HG02870 (cell line): ENCODE measurements at regions not wholly inside any gene's neighbourhood (a gene's known extent, or its start where the extent isn't known, plus 50 kb on each side); places are given as distances from the start of the nearest gene placed in this dataset.
"Not testable (repeated sequence)": the region's sequence is repeated elsewhere in the genome, so short reads cannot be mapped to it uniquely, and the experiment has no call there.

Experiments used
- ATAC-seq: cut with Tn5 transposase; IDR thresholded peaks from one replicate; pipeline ENCODE4 v1.9.1; 2021; ENCODE audit warnings: mild to moderate bottlenecking, moderate library complexity; ENCODE audit not compliant: unreplicated experiment

- no peak for ATAC-seq
These were observed 504.1 kb downstream of the RPL10L start for GRCh38 chr14:46147452-46147851.

GRCh38 chr14:46147024-46147423 is 504.6 kb downstream of the RPL10L start:
- ATAC-seq = no peak

GRCh38 chr14:46140445-46140844 is 511.1 kb downstream of the RPL10L start:
- ATAC-seq = no peak

GRCh38 chr14:46139649-46140048 is 511.9 kb downstream of the RPL10L start:
- no peak for ATAC-seq

GRCh38 chr14:46137786-46138185 is 513.8 kb downstream of the RPL10L start:
- no peak for ATAC-seq

GRCh38 chr14:46136456-46136855 is 515.1 kb downstream of the RPL10L start:
- no peak for ATAC-seq

- ATAC-seq = no peak
These were observed 543.4 kb downstream of the RPL10L start for GRCh38 chr14:46108228-46108627.

- ATAC-seq = not testable (repeated sequence)
These were observed 550.7 kb downstream of the RPL10L start for GRCh38 chr14:46100901-46101300.

- ATAC-seq = no peak
These were observed 559.8 kb downstream of the RPL10L start for GRCh38 chr14:46091819-46092218.

GRCh38 chr14:46087604-46088003 is 564.0 kb downstream of the RPL10L start:
- ATAC-seq = no peak

- ATAC-seq = no peak
These were observed 577.5 kb downstream of the RPL10L start for GRCh38 chr14:46074061-46074460.

- ATAC-seq = no peak
These were observed 587.7 kb downstream of the RPL10L start for GRCh38 chr14:46063872-46064271.

GRCh38 chr14:46058964-46059563 is 592.5 kb downstream of the RPL10L start:
- no peak for ATAC-seq

GRCh38 chr14:46057799-46058198 is 593.8 kb downstream of the RPL10L start:
- ATAC-seq = no peak

GRCh38 chr14:46054526-46054925 is 597.1 kb downstream of the RPL10L start:
- no peak for ATAC-seq

GRCh38 chr14:46053221-46053620 is 598.4 kb downstream of the RPL10L start:
- ATAC-seq = no peak

- ATAC-seq = no peak
These were observed 599.8 kb downstream of the RPL10L start for GRCh38 chr14:46051796-46052195.

- no peak for ATAC-seq
These were observed 603.5 kb downstream of the RPL10L start for GRCh38 chr14:46048127-46048526.

GRCh38 chr14:46036099-46036498 is 615.5 kb downstream of the RPL10L start:
- ATAC-seq = no peak

GRCh38 chr14:46034305-46034704 is 617.3 kb downstream of the RPL10L start:
- ATAC-seq = no peak

- ATAC-seq = no peak
These were observed 632.6 kb downstream of the RPL10L start for GRCh38 chr14:46018846-46019420.

GRCh38 chr14:46008348-46008747 is 643.2 kb downstream of the RPL10L start:
- ATAC-seq = no peak

GRCh38 chr14:45998554-45998953 is 653.0 kb downstream of the RPL10L start:
- ATAC-seq = no peak
